IPS-18c (cell line): ENCODE measurements at regions not wholly inside any gene's neighbourhood (a gene's known extent, or its start where the extent isn't known, plus 50 kb on each side); places are given as distances from the start of the nearest gene placed in this dataset.

Experiments used
- H3K4me3 ChIP-seq: 2 replicates; pipeline ENCODE4 v1.7.0; 2013; ENCODE audit warnings: low read depth, mild to moderate bottlenecking, low read length, moderate library complexity; ENCODE audit not compliant: insufficient read depth
- H3K9me3 ChIP-seq: one replicate; pipeline ENCODE4 v1.6.1; 2013; ENCODE audit warnings: mild to moderate bottlenecking, low read length, moderate library complexity; ENCODE audit not compliant: control insufficient read depth, insufficient read depth

DNA sequence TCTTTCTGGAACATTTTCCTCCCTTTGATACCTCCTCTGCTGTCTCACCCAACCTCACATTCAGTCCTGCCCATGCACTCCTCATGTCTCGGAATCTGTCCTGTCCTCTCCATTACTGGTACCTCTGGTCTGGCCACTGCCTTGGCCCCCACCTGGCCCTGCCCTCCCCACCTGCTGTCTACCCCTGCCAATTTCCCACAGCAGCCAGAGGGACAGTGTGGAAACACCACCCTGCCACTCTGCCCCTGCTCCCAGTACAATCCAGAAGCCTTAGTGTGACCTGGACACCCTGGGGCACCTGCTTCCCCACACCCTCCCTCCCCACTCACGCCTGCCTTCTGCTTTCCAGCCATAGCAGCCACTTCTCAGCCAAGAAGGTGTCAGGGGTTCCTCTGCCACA is 534.4 kb downstream of the MATN1 start:
- no peaks in the 10 kb centered on the region for H3K9me3 ChIP-seq
- H3K4me3 ChIP-seq: no peak overlapping the region

GRCh38 chr1:30188329-30188728 is 535.1 kb downstream of the MATN1 start:
- H3K9me3 ChIP-seq: no peaks in the 10 kb centered on the region
- no peak overlapping the region for H3K4me3 ChIP-seq

- no peak overlapping the region for H3K4me3 ChIP-seq
- H3K9me3 ChIP-seq: no peaks in the 10 kb centered on the region
Observed at GRCh38 chr1:30187413-30188023, 535.9 kb downstream of the MATN1 start.

DNA sequence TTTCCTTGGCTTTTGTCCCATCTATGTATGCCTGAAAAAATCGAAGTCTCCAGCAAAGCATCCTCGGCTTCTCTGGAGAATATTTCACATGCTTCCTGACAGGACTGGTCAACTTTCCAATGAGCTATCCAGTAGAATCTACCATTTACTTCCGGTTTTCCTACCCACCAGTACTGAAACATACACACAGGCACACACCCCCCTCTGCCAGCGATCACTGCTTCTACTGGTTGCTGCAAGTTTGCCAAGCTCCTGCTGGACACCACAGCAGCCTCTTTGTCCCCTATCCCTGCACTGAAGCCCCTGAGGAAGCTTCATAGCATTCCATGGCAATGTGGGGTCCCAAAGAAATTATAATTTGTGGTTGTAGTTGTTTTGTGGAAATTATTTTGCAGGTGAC is 536.8 kb downstream of the MATN1 start:
- Histone ChIP-seq H3K9me3 (no peaks in the 10 kb centered on the region), H3K4me3 (no peak overlapping the region)

- H3K4me3 ChIP-seq: no peak overlapping the region
Observed at GRCh38 chr1:30185809-30186208, 537.6 kb downstream of the MATN1 start.

DNA sequence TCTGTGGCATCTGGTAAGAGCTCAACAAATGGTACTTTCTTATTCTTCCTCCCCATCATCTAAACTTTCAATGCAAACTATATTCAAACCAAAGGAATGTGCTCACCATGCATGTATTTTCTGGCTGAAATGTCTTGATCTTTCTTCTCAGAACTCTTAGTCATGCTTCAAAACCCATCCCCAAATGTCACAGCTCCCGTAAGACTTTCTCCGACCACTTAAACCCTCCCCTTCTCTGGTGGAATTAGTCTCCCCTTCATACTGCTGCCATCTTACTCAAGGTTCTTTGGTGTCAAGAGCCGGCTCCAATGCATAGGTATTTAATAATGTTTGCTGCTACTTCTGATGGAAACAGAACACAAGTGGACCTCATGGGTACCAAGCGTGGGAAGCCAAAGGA is 538.1 kb downstream of the MATN1 start:
- H3K9me3 ChIP-seq: no peaks in the 10 kb centered on the region
- H3K4me3 ChIP-seq: no peak overlapping the region

More at GRCh38 chr1:30185809-30186208, 537.6 kb downstream of the MATN1 start:
- H3K9me3 ChIP-seq: no peaks in the 10 kb centered on the region

- H3K9me3 ChIP-seq: peaks cover 2% of the 10 kb centered on the region
- no peak overlapping the region for H3K4me3 ChIP-seq
Observed at GRCh38 chr1:30184393-30185141, 538.8 kb downstream of the MATN1 start.

GRCh38 chr1:30183895-30184294 is 539.5 kb downstream of the MATN1 start:
- no peak overlapping the region for H3K4me3 ChIP-seq
- peaks cover 2% of the 10 kb centered on the region for H3K9me3 ChIP-seq

GRCh38 chr1:30183006-30183405 is 540.4 kb downstream of the MATN1 start:
- H3K9me3 ChIP-seq: peaks cover 2% of the 10 kb centered on the region

GRCh38 chr1:30179942-30180543 is 543.3 kb downstream of the MATN1 start:
- Histone ChIP-seq H3K4me3 (no peak overlapping the region), H3K9me3 (peaks cover 2% of the 10 kb centered on the region)

More at GRCh38 chr1:30183006-30183405, 540.4 kb downstream of the MATN1 start:
- no peak overlapping the region for H3K4me3 ChIP-seq

DNA sequence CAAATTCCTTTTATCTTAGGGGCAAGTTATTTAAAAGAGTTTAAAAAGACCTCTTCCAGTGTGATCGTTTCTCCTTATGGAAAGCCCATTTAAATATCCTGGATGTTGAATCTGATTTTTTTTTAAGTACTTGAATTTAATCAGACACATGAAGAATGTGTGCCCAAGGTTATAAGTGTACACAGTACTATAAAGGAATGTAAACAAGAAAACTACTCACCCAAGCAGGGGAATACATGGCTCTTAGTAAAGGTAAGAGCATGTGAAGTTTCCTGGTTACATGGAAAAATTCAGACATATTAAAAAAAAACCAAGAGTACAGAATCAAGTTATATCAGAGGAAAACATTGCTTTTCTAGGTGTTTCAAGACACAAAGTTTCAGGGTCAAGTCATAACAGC is 546.9 kb downstream of the MATN1 start:
- Histone ChIP-seq H3K9me3 (peaks cover 2% of the 10 kb centered on the region), H3K4me3 (no peak overlapping the region)

DNA sequence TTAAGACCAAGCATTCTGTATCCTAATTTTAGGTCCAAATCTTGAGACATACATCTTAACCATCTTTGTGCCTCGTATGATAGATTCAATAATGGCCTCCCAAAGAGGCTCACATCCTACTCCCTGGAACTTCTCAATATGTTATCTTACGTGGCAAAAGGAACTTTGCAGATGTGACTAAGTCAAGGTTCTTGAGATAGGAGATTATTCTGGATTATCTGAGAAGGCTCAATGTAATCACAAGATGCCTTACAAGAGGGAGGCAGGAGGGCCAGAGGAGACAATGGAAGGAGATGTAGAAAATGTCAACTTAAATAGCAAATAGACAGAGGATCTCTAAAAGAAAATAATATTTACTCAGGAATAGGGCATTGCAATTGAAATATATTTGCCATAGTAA is 548.9 kb downstream of the MATN1 start:
- H3K4me3 ChIP-seq: no peak overlapping the region
- no peaks in the 10 kb centered on the region for H3K9me3 ChIP-seq

DNA sequence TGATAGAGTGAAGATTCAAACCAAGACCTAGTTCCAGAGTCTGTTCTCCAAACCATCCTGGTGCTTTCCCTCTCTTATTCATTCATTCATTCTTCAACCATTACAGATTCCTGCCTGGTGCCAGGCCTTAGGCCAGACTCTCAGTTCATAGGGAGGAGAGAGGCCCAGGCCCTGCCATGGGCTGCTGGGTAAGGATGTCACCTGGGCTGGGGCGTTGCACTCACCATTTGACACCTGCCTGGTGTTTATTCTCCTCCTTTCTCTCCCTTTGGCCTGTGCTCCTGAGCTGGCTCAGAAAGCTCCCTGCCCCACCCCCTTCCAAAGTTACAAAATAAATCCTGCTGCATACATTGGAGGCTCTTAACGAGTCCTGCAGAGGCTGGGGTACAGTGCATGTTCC is 549.8 kb downstream of the MATN1 start:
- Histone ChIP-seq H3K4me3 (no peak overlapping the region), H3K9me3 (no peaks in the 10 kb centered on the region)

- Histone ChIP-seq H3K9me3 (no peaks in the 10 kb centered on the region), H3K4me3 (no peak overlapping the region)
Observed at GRCh38 chr1:30172757-30173156, 550.6 kb downstream of the MATN1 start.

- Histone ChIP-seq H3K4me3 (no peak overlapping the region), H3K9me3 (no peaks in the 10 kb centered on the region)
Observed at GRCh38 chr1:30172299-30172694, 551.1 kb downstream of the MATN1 start.

DNA sequence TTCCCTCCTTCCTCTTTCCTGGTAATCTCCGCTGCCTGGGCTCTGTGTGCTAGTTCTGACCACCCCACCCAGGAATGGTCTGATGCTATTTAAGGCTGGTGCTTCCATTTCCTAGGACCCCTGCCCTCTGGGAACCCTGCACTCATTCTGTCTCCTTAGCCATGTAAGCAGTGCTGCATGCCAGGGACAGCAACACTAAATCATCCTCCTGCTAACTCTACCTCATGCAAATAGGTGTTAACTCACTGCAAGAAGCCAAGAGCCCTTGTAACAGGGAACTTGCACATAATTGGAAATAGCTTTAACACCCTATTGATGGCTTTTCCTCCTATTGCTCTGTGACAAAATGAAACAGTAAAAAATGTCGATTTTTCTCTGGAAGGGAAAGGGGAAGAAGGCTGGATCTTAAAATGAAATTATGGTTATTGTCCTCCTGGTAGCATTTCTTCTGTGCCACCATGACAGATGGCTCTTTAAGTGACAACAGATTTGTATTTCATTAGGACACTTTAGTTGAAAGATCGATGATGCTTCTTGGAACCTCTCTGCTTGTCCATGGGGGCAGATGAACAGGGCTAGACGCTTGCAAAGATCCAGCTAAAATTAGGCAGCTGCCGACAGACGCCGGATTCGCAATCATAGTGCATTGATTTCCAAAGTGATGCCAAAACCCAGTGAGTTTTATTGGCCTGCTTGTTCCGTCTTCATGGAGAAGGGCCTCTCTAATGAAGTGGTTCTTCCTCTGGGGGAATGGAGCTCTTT is 551.7 kb downstream of the MATN1 start:
- Histone ChIP-seq H3K4me3 (no peak overlapping the region), H3K9me3 (no peaks in the 10 kb centered on the region)

GRCh38 chr1:30169269-30169668 is 554.1 kb downstream of the MATN1 start:
- Histone ChIP-seq H3K9me3 (no peaks in the 10 kb centered on the region), H3K4me3 (no peak overlapping the region)

GRCh38 chr1:30166174-30166573 is 557.2 kb downstream of the MATN1 start:
- no peaks in the 10 kb centered on the region for H3K9me3 ChIP-seq
- no peak overlapping the region for H3K4me3 ChIP-seq
